Testis (tissue), 2 donors: ENCODE measurements at regions not wholly inside any gene's neighbourhood (a gene's known extent, or its start where the extent isn't known, plus 50 kb on each side); places are given as distances from the start of the nearest gene placed in this dataset.

Experiments
- POLR2A ChIP-seq: fragments of 450-650 bp; IDR thresholded peaks from one replicate; pipeline ENCODE4 v1.6.1; 2017; ENCODE audit warnings: antibody characterized with exemption, mild to moderate bottlenecking, moderate library complexity
- TF ChIP-seq, protein P1 (sequence below), 3 experiments: fragments of 450-650 bp in 2 of 3; fragments of 200-600 bp in 1 of 3; sonication (generic) in 1 of 3; IDR thresholded peaks; one replicate each; pipeline ENCODE4 v1.5.1; 2016 to 2019; ENCODE audit warnings: antibody characterized with exemption in 3 of 3, mild to moderate bottlenecking in 2 of 3, moderate library complexity in 1 of 3

DNA sequence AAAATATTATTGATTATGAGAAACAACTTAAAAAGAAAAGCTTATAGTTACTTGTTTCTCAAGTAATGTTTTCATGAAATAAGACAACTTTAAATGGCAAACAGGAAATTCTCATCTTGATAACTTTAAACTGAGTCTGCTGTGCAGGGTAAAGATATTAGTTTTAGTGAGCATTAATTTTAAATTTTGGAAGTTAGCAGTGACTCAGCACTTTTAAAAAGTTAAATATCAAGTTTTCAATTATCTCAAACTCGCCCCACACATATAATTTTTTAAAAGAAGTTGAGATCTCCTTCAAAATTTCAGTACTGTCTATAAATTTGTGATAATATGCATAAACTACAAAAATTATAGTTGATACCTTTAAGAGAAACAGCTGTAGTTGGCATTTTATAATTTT lies 337.3 kb upstream of the NT5E start:
- TF ChIP-seq, protein P1, sequence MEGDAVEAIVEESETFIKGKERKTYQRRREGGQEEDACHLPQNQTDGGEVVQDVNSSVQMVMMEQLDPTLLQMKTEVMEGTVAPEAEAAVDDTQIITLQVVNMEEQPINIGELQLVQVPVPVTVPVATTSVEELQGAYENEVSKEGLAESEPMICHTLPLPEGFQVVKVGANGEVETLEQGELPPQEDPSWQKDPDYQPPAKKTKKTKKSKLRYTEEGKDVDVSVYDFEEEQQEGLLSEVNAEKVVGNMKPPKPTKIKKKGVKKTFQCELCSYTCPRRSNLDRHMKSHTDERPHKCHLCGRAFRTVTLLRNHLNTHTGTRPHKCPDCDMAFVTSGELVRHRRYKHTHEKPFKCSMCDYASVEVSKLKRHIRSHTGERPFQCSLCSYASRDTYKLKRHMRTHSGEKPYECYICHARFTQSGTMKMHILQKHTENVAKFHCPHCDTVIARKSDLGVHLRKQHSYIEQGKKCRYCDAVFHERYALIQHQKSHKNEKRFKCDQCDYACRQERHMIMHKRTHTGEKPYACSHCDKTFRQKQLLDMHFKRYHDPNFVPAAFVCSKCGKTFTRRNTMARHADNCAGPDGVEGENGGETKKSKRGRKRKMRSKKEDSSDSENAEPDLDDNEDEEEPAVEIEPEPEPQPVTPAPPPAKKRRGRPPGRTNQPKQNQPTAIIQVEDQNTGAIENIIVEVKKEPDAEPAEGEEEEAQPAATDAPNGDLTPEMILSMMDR (IDR thresholded peaks at IDR 0.05): no peak
- TF ChIP-seq POLR2A: no peak
